LNCAP (cell line): ENCODE measurements at regions not wholly inside any gene's neighbourhood (a gene's known extent, or its start where the extent isn't known, plus 50 kb on each side); places are given as distances from the start of the nearest gene placed in this dataset.

Source experiments
- TF ChIP-seq, protein P1 (sequence below): fragments of 450-650 bp; IDR thresholded peaks from 2 replicates; pipeline ENCODE4 v1.5.1; 2017; ENCODE audit warnings: mild to moderate bottlenecking

GRCh38 chr3:104126463-104126862 lies 1240.2 kb upstream of the ALCAM start:
- TF ChIP-seq, protein P1, sequence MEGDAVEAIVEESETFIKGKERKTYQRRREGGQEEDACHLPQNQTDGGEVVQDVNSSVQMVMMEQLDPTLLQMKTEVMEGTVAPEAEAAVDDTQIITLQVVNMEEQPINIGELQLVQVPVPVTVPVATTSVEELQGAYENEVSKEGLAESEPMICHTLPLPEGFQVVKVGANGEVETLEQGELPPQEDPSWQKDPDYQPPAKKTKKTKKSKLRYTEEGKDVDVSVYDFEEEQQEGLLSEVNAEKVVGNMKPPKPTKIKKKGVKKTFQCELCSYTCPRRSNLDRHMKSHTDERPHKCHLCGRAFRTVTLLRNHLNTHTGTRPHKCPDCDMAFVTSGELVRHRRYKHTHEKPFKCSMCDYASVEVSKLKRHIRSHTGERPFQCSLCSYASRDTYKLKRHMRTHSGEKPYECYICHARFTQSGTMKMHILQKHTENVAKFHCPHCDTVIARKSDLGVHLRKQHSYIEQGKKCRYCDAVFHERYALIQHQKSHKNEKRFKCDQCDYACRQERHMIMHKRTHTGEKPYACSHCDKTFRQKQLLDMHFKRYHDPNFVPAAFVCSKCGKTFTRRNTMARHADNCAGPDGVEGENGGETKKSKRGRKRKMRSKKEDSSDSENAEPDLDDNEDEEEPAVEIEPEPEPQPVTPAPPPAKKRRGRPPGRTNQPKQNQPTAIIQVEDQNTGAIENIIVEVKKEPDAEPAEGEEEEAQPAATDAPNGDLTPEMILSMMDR: no peak

- TF ChIP-seq, protein P1: no peak
Observed at GRCh38 chr3:104126864-104127553, 1239.7 kb upstream of the ALCAM start.

DNA sequence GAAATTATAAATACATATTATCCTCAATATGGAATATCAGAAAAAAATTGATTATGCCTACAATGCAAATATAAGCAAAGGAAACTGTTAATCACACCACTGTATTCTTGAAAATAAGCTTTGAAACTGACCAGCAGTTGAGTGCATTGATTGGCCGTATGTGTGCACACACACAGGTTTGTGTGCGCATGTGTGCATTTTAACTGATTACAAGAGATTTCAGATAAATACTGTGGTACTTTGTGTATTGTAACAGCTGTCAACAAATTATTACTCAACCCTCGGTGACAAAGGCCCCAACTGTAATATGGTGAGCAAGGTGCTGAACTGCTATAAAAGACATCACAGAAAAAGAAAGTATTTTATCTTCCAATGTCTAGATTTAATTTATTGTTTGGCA lies 1238.9 kb upstream of the ALCAM start:
- TF ChIP-seq, protein P1: no peak

- TF ChIP-seq, protein P1: no peak
Observed at GRCh38 chr3:104132566-104133403, 1233.9 kb upstream of the ALCAM start.

- TF ChIP-seq, protein P1: no peak
Observed at GRCh38 chr3:104133630-104134029, 1233.1 kb upstream of the ALCAM start.

- TF ChIP-seq, protein P1: no peak
Observed at GRCh38 chr3:104137116-104137515, 1229.6 kb upstream of the ALCAM start.

DNA sequence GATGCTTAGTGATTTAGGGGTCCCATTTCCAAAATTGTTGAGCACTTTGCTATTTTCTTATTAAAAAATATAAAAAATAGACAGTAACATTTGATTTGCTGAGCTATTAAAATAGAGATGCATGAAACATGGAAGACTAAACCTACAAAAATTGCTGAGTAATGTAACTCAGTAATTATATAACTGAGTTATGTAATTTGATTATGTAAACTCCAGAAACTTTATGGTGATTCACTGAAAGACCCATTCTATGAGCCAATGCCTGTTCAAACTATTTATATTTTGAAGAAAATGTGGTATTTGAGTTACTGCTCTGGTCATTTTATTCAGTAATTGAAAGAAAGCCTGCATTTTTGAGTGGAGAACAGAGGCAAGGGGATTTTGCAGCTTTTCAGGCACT lies 1221.5 kb upstream of the ALCAM start:
- TF ChIP-seq, protein P1: no peak
